ENCODE measurements at regions not wholly inside any gene's neighbourhood (a gene's known extent, or its start where the extent isn't known, plus 50 kb on each side); places are given as distances from the start of the nearest gene placed in this dataset.

GRCh38 chr22:35205961-35206360, 51.3 kb upstream of the HMGXB4 start:
- H3K4ac ChIP-seq (ENCODE audit: low read depth, low read length) = no peak overlapping the region
- no peak overlapping the region for H3K23ac ChIP-seq (ENCODE audit: low read length)
- no peak overlapping the region for H2AK5ac ChIP-seq (ENCODE audit: low read length)
- no peak overlapping the region for H3K4me3 ChIP-seq (ENCODE audit: low read length)
- no peak overlapping the region for H3K18ac ChIP-seq (ENCODE audit: low read length)
- H3K79me2 ChIP-seq (ENCODE audit: control insufficient read depth, insufficient read depth, low read length) = no peaks in the 10 kb centered on the region
- no CpG with 5 or more reads among the region's 5 CpGs for WGBS (ENCODE audit: extremely low coverage, insufficient coverage, low lambda C conversion rate)
- H3K79me1 ChIP-seq (ENCODE audit: low read length) = no peaks in the 10 kb centered on the region
- DNase-seq = peak; percentile 52
- H3K27ac ChIP-seq (ENCODE audit: low read depth, low read length) = no peak overlapping the region
- no peak overlapping the region for H3K4me2 ChIP-seq (ENCODE audit: low read length)
- no peak overlapping the region for H2BK120ac ChIP-seq (ENCODE audit: low read depth, low read length)
- H4K8ac ChIP-seq (ENCODE audit: low read depth, low read length) = no peak overlapping the region
- H3K56ac ChIP-seq (ENCODE audit: low read length) = peak overlapping the region; percentile 53
- H4K5ac ChIP-seq (ENCODE audit: low read length) = no peak overlapping the region
- no peak overlapping the region for H2BK5ac ChIP-seq (ENCODE audit: low read length)
- no peaks in the 10 kb centered on the region for H3K27me3 ChIP-seq (ENCODE audit: insufficient read depth, low read length, poor library complexity)
- H3K9ac ChIP-seq (ENCODE audit: low read length) = no peak overlapping the region
- H3K4me1 ChIP-seq (ENCODE audit: control insufficient read depth, low read depth, low read length) = peaks cover 4% of the 10 kb centered on the region
- no peaks in the 10 kb centered on the region for H3K36me3 ChIP-seq (ENCODE audit: control insufficient read depth, insufficient read depth, low read length)
- H2BK15ac ChIP-seq (replicated peaks; ENCODE audit: low read depth) = no peak overlapping the region

DNA sequence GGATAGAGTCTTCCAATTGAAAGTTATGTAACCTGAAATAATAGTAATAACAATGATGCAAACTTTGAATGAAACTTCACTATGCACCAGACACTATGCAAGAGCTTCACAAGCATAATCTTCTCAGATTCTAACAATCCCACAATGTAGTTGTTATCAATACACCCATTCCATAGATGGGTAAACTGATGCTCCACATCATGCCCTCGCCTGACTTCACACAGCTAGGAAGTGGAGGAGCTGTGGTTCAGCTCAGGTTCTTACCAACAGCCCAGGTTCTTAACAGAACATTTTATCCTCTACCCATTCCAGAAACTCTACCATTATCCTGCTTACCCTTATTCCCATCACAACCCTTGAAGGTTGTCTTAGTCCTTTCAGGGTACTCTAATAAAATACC, 50.4 kb upstream of the HMGXB4 start:
- H3K9ac ChIP-seq (ENCODE audit: low read length) = no peak overlapping the region
- H3K4me2 ChIP-seq (ENCODE audit: low read length) = no peak overlapping the region
- no peaks in the 10 kb centered on the region for H3K79me2 ChIP-seq (ENCODE audit: control insufficient read depth, insufficient read depth, low read length)
- no peak overlapping the region for H2BK15ac ChIP-seq (replicated peaks; ENCODE audit: low read depth)
- WGBS (ENCODE audit: extremely low coverage, insufficient coverage, low lambda C conversion rate) = no CpG with 5 or more reads among the region's 1 CpG
- H3K56ac ChIP-seq (ENCODE audit: low read length) = no peak overlapping the region
- peaks cover 4% of the 10 kb centered on the region for H3K4me1 ChIP-seq (ENCODE audit: control insufficient read depth, low read depth, low read length)
- no peak overlapping the region for H3K23ac ChIP-seq (ENCODE audit: low read length)
- H4K5ac ChIP-seq (ENCODE audit: low read length) = no peak overlapping the region
- no peaks in the 10 kb centered on the region for H3K27me3 ChIP-seq (ENCODE audit: insufficient read depth, low read length, poor library complexity)
- no peak overlapping the region for H2AK5ac ChIP-seq (ENCODE audit: low read length)
- no peak overlapping the region for H2BK5ac ChIP-seq (ENCODE audit: low read length)
- no peak overlapping the region for H3K4me3 ChIP-seq (ENCODE audit: low read length)
- DNase-seq = no peak
- no peaks in the 10 kb centered on the region for H3K79me1 ChIP-seq (ENCODE audit: low read length)
- no peak overlapping the region for H2BK120ac ChIP-seq (ENCODE audit: low read depth, low read length)
- H3K27ac ChIP-seq (ENCODE audit: low read depth, low read length) = no peak overlapping the region
- no peak overlapping the region for H4K8ac ChIP-seq (ENCODE audit: low read depth, low read length)
- no peaks in the 10 kb centered on the region for H3K36me3 ChIP-seq (ENCODE audit: control insufficient read depth, insufficient read depth, low read length)
- H3K4ac ChIP-seq (ENCODE audit: low read depth, low read length) = no peak overlapping the region
- no peak overlapping the region for H3K18ac ChIP-seq (ENCODE audit: low read length)

Data from mesendoderm (in vitro differentiated cells).